BJ (cell line): ENCODE measurements at regions not wholly inside any gene's neighbourhood (a gene's known extent, or its start where the extent isn't known, plus 50 kb on each side); places are given as distances from the start of the nearest gene placed in this dataset.

ENCODE experiments used
- CTCF ChIA-PET: fragments of 350-600 bp; formaldehyde crosslinking; extraction: SDS; loops from one replicate; lab custom pipeline; 2021; ENCODE audit warnings: antibody characterized with exemption, inconsistent platforms; lab: Yijun Ruan, JAX
- POLR2A ChIA-PET: fragments of 300-600 bp; sonication (Branson Sonifier 250); formaldehyde crosslinking; extraction: SDS; loops from one replicate; lab custom pipeline; 2021; ENCODE audit warnings: antibody characterized with exemption; lab: Charles Lee
- DNase-seq: peaks from one replicate; pipeline ENCODE4 v3.0.0-alpha.2; 2011; ENCODE audit warnings: low read depth
- H3K27me3 ChIP-seq: 2 replicates; pipeline ENCODE4 v1.6.0; 2011; ENCODE audit warnings: low read length; ENCODE audit not compliant: control insufficient read depth, insufficient read depth
- H3K36me3 ChIP-seq: 2 replicates; pipeline ENCODE4 v1.5.1; 2011; ENCODE audit warnings: low read length; ENCODE audit not compliant: control insufficient read depth, insufficient read depth
- H3K4me3 ChIP-seq: 2 replicates; pipeline ENCODE4 v1.5.1; 2011; ENCODE audit warnings: low read depth, mild to moderate bottlenecking, control low read depth, low read length
- TF ChIP-seq, protein P1 (sequence below): IDR thresholded peaks from 2 replicates; pipeline ENCODE4 v1.5.1; 2011; ENCODE audit warnings: low read depth, mild to moderate bottlenecking, control low read depth, inconsistent platforms, low read length, moderate library complexity; ENCODE audit not compliant: insufficient read depth

DNA sequence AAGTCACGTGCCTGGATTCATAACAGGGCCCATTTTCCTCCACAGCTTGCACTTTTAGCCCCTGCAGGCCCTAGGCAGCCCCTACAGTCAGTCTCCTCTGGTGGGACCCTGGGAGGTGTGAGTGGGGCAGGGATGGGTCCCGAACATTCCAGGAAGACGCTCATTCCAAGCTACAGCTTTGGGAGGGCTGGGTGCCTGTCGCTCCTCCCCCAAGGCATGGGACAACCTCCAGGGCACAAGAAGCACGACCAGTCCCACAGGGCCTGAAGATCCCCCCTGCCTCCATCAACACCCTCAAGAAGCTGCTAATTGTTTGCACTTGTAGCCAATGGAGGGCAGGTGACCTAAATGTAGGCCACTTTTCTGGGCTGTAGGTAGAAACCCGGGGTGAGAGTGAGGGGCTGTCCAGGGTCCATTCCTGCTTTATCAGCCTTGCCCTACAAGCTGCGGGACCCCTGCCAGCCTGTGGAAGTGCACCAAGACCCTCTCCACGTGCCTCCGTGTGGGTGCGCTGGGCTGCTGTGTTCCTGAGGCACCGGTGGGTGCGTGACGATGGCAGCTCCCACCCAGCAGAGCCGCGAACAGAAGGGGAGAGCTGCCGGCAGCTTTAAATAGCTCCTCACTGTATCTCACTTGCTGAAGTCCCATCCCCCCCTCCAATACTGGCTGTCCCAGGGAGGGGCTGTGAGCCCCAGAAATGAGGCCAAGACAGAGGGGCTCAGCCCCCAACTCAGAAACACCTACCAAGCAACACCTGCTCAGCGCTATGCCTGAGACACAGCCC lies 91.9 kb upstream of the ARAP3 start:
- Histone ChIP-seq H3K4me3 (no peak overlapping the region), H3K27me3 (peaks cover 4% of the 10 kb centered on the region), H3K36me3 (no peaks in the 10 kb centered on the region)
- CTCF ChIA-PET = interaction anchor here (0.7 to 0.9 kb wide), 2 partner anchors 16 to 105 kb away, joined by 3 read pairs; no protein-coding TSS in a partner anchor
- POLR2A ChIA-PET = no interaction called here
- no peak for DNase-seq
- TF ChIP-seq, protein P1, sequence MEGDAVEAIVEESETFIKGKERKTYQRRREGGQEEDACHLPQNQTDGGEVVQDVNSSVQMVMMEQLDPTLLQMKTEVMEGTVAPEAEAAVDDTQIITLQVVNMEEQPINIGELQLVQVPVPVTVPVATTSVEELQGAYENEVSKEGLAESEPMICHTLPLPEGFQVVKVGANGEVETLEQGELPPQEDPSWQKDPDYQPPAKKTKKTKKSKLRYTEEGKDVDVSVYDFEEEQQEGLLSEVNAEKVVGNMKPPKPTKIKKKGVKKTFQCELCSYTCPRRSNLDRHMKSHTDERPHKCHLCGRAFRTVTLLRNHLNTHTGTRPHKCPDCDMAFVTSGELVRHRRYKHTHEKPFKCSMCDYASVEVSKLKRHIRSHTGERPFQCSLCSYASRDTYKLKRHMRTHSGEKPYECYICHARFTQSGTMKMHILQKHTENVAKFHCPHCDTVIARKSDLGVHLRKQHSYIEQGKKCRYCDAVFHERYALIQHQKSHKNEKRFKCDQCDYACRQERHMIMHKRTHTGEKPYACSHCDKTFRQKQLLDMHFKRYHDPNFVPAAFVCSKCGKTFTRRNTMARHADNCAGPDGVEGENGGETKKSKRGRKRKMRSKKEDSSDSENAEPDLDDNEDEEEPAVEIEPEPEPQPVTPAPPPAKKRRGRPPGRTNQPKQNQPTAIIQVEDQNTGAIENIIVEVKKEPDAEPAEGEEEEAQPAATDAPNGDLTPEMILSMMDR = no peak

DNA sequence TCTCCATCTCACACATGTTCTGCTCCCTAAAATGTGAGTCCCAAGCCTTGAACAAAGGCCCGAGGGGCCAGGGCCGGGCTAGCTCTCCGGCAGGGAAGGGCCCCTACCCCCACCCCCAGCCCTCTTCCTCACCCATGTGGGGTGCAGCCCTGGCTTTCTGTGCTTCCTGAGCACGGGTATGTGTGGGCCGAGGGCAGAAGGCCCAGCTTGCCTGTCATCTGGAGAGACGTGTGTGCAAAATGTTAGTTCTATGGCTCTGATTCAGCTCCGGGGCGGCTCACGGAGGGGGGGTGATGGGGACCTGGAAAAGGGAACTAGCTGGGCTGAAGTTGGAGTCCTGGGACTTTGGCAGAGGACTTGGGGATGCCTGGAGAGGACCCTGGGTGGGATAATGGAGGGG lies 90.3 kb upstream of the ARAP3 start:
- TF ChIP-seq, protein P1 = no peak
- H3K36me3 ChIP-seq = no peaks in the 10 kb centered on the region
- ChIA-PET POLR2A (no interaction called here), CTCF (interaction anchor here (1.1 to 1.5 kb wide), 3 partner anchors 9 to 740 kb away, joined by 3 read pairs; no protein-coding TSS in a partner anchor)
- peaks cover 4% of the 10 kb centered on the region for H3K27me3 ChIP-seq
- no peak overlapping the region for H3K4me3 ChIP-seq
- no peak for DNase-seq

DNA sequence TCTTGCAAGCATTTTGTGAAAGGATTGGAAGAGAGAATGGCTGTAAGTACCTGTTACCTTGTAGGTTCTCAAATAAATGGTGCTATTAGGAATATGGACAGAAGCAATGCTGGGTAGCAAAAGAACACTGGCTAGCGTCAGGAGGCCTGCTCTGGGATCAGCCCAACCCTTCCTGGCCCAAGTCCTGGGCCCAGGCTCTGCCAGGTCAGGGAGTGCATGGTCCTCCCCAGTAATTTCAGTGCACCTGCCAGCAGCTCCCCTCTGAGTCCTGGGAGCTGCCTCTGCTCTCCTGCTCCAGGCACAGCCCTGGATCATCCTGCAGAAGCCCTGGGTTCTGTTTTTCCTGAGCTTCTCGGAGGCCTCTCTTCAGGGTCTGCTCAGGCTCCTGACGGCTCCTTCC lies 89.5 kb upstream of the ARAP3 start:
- DNase-seq = no peak
- no peak overlapping the region for H3K4me3 ChIP-seq
- ChIA-PET CTCF (interaction anchor here (1.1 to 1.5 kb wide), 3 partner anchors 10 to 741 kb away, joined by 3 read pairs; no protein-coding TSS in a partner anchor), POLR2A (no interaction called here)
- H3K36me3 ChIP-seq = no peaks in the 10 kb centered on the region
- TF ChIP-seq, protein P1 = no peak
- peaks cover 4% of the 10 kb centered on the region for H3K27me3 ChIP-seq

DNA sequence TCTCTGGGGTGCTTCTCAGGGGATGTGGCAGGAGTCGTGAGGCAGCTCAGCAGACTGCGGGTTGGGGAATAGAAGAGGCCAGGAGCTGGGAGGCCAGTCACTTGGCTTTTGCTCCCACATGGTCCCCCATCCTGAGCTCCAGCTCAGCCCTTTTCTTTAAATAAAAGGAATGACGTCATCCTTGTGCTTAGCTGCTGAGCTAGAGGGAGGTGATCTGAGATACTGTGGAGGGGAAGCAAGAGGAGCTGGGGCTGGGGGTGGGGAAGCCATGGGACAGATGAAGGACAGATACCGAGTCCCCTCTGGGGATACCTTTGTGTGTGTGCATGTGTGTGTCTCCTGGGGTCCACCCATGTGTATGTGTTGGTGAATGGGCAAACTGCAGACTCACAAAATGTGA lies 89.0 kb upstream of the ARAP3 start:
- H3K27me3 ChIP-seq = peaks cover 6% of the 10 kb centered on the region
- no peak overlapping the region for H3K4me3 ChIP-seq
- ChIA-PET POLR2A (interaction anchor here (0.7 kb wide), 1 partner anchor 19 kb away, joined by 3 read pairs; no protein-coding TSS in a partner anchor), CTCF (interaction anchor here (1.5 kb wide), 1 partner anchor 11 kb away, joined by 3 read pairs; no protein-coding TSS in a partner anchor)
- no peak for DNase-seq
- no peaks in the 10 kb centered on the region for H3K36me3 ChIP-seq
- TF ChIP-seq, protein P1 = no peak

DNA sequence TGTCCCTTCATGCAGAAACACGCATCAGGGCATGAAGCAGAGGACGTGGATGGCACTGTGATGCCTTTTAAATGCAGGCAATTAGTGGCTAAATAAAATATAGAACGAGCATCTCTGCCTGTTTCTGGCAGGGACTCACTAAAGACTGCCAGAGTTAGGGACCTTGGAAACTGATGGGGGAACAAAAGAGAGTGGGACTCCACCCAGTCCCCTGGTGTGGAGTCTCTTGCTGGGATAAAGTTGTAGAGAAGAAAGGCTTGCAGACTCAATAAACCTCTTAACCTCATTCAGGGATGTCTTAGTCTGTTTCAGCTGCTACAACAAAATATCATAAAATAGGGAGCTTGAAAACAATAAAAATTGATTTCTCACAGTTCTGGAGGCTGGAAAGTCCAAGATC lies 87.6 kb upstream of the ARAP3 start:
- CTCF ChIA-PET = no interaction called here
- DNase-seq = no peak
- H3K4me3 ChIP-seq = no peak overlapping the region

More for the DNA sequence above, 87.6 kb upstream of the ARAP3 start:
- POLR2A ChIA-PET = no interaction called here
- TF ChIP-seq, protein P1 = no peak
- Histone ChIP-seq H3K36me3 (no peaks in the 10 kb centered on the region), H3K27me3 (peaks cover 10% of the 10 kb centered on the region)
